ENCODE measurements at regions not wholly inside any gene's neighbourhood (a gene's known extent, or its start where the extent isn't known, plus 50 kb on each side); places are given as distances from the start of the nearest gene placed in this dataset.
"Not testable (repeated sequence)": the region's sequence is repeated elsewhere in the genome, so short reads cannot be mapped to it uniquely, and the experiment has no call there.

GRCh38 chrX:63013549-63013948 is 337.6 kb downstream of the SPIN4 start:
- TF ChIP-seq CTCF (conservative IDR thresholded peaks at IDR 0.05; ENCODE audit: control insufficient read depth, insufficient read depth, low read depth, low read length), result no peak
- H3K4me3 ChIP-seq (ENCODE audit: control insufficient read depth, low read depth, low read length), result no peak overlapping the region

GRCh38 chrX:63012574-63012973 is 338.6 kb downstream of the SPIN4 start:
- DNase-seq (ENCODE audit: low read depth), result peak; percentile 0

More at GRCh38 chrX:63013549-63013948, 337.6 kb downstream of the SPIN4 start:
- DNase-seq (ENCODE audit: low read depth), result no peak

GRCh38 chrX:63000196-63000595 is 350.9 kb downstream of the SPIN4 start:
- H3K4me3 ChIP-seq (ENCODE audit: control insufficient read depth, low read depth, low read length), result not testable (repeated sequence)

More at GRCh38 chrX:63012574-63012973, 338.6 kb downstream of the SPIN4 start:
- H3K4me3 ChIP-seq (ENCODE audit: control insufficient read depth, low read depth, low read length), result no peak overlapping the region
- TF ChIP-seq CTCF (conservative IDR thresholded peaks at IDR 0.05; ENCODE audit: control insufficient read depth, insufficient read depth, low read depth, low read length), result no peak

More at GRCh38 chrX:63000196-63000595, 350.9 kb downstream of the SPIN4 start:
- not testable (repeated sequence) for DNase-seq (ENCODE audit: low read depth)
